H7 (cell line): ENCODE measurements at regions not wholly inside any gene's neighbourhood (a gene's known extent, or its start where the extent isn't known, plus 50 kb on each side); places are given as distances from the start of the nearest gene placed in this dataset.
"Not testable (repeated sequence)": the region's sequence is repeated elsewhere in the genome, so short reads cannot be mapped to it uniquely, and the experiment has no call there.

Source experiments
- DNase-seq: peaks from one replicate; pipeline ENCODE4 v3.0.0; 2012
- H3K27me3 ChIP-seq: 2 replicates; pipeline ENCODE4 v1.6.0; 2011; ENCODE audit warnings: mild to moderate bottlenecking, low read length; ENCODE audit not compliant: control insufficient read depth, insufficient read depth
- H3K36me3 ChIP-seq: replicated peaks from 2 replicates; pipeline ENCODE4 v1.5.1; 2011; ENCODE audit warnings: low read length; ENCODE audit not compliant: control insufficient read depth, insufficient read depth
- H3K4me3 ChIP-seq: 2 replicates; pipeline ENCODE4 v1.5.1; 2011; ENCODE audit warnings: low read depth, mild to moderate bottlenecking, control low read depth, low read length, moderate library complexity; ENCODE audit not compliant: insufficient read depth

DNA sequence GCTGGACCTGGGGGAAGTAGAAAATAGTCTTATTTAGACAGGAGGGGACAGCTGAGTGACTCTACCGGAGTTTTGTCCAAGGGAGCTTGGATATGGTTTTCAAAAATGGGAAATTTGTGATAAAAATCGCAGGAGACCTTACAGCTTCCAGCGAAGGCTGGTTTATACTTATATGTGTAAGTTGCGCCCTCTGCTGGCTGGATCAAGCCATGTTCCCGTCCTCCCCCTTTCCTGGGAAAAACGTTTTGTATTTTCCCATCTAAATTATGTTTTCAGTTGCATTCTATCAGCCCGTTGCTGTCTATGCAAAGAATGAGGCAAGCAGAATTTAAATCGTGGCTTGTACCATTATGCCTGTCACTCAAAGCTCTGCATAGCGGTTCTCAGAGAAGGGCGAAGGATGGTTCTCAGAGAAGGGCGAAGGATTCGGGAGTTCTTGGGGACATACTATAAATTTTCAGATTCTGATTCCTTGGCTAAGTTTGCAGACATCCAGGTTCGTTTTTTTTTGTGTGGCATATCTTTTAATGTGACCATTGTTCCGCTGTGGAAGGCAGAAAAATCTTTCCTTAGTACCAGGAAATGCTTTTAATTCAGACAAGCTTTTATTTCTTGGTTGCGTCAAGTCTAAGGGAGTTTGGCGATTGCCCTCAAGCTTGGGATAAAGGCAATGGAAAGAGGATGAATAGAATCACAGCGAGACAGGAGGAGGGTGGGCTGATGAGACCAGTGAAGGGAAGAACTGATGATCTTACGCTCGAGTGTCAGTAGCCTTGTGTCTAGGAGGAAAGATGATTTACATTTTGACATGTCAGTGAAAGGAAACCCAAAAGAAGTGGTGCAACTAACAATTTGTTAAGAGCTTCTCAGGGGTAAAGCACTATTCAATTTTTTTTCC lies 128.5 kb upstream of the ARX start:
- H3K36me3 ChIP-seq: no peaks in the 10 kb centered on the region; the same call in 1 of the 2 replicates
- no peaks in the 10 kb centered on the region for H3K27me3 ChIP-seq
- peak; percentile 39 for DNase-seq
- H3K4me3 ChIP-seq: no peak overlapping the region

GRCh38 chrX:25143596-25143995 lies 127.8 kb upstream of the ARX start:
- H3K36me3 ChIP-seq: no peaks in the 10 kb centered on the region; the same call in 1 of the 2 replicates
- no peak for DNase-seq
- no peak overlapping the region for H3K4me3 ChIP-seq
- H3K27me3 ChIP-seq: no peaks in the 10 kb centered on the region

GRCh38 chrX:25141684-25142083 lies 125.9 kb upstream of the ARX start:
- no peak overlapping the region for H3K4me3 ChIP-seq
- no peaks in the 10 kb centered on the region for H3K27me3 ChIP-seq
- no peaks in the 10 kb centered on the region; the same call in 1 of the 2 replicates for H3K36me3 ChIP-seq
- DNase-seq: no peak

- Histone ChIP-seq H3K27me3 (no peaks in the 10 kb centered on the region; the same call in 1 of the 2 replicates), H3K4me3 (no peak overlapping the region), H3K36me3 (no peaks in the 10 kb centered on the region)
- no peak for DNase-seq
Measured at GRCh38 chrX:25131055-25131454, 115.3 kb upstream of the ARX start.

DNA sequence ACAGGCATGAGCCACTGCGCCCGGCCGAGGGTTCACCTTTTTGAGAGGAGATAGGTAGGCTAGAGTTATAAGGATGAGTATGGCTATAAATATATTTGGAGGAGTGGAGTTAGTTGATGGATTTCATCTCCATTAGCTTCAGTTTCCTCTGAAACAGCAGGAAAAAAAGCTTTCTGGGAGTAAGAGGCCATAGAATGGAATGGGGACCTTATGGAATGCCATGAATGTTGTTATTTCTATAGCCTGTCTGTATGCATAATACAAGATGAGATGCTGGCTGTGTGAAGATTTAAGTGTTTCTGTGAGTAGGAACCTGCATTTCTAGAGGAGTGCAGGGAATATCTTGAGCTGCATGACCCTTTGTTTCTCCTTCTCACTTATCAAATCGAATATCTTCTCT lies 114.9 kb upstream of the ARX start:
- DNase-seq: peak; percentile 17
- Histone ChIP-seq H3K36me3 (no peaks in the 10 kb centered on the region), H3K4me3 (no peak overlapping the region), H3K27me3 (no peaks in the 10 kb centered on the region; the same call in 1 of the 2 replicates)

DNA sequence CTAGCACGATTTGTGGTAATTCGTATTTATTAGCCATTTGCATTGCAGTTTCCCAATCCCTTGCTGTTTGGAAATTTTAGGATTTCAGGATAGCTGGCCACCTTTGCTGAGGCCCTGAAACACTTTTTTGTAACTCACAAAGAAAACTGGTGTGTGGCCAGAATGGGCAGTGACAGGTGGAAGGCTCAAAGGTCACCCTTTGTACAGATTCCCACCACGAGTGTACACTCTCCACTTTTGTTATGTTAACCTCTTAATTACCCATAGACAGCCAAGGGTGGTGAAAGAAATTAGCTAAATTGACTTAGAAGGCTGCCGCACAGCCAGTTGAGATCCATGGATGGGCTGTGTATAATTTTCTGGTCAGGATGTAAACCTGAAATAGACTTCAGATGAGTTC lies 109.7 kb upstream of the ARX start:
- no peak overlapping the region for H3K4me3 ChIP-seq
- no peaks in the 10 kb centered on the region for H3K36me3 ChIP-seq
- no peak for DNase-seq
- no peaks in the 10 kb centered on the region for H3K27me3 ChIP-seq

GRCh38 chrX:25124391-25124790 lies 108.6 kb upstream of the ARX start:
- no peak for DNase-seq
- Histone ChIP-seq H3K4me3 (no peak overlapping the region), H3K27me3 (no peaks in the 10 kb centered on the region), H3K36me3 (no peaks in the 10 kb centered on the region)

- H3K36me3 ChIP-seq: no peaks in the 10 kb centered on the region; the same call in 1 of the 2 replicates
- no peaks in the 10 kb centered on the region for H3K27me3 ChIP-seq
- DNase-seq: no peak
- H3K4me3 ChIP-seq: no peak overlapping the region
Measured at GRCh38 chrX:25112156-25112555, 96.4 kb upstream of the ARX start.

- H3K36me3 ChIP-seq: no peaks in the 10 kb centered on the region; the same call in 1 of the 2 replicates
- H3K4me3 ChIP-seq: no peak overlapping the region
- no peak for DNase-seq
- H3K27me3 ChIP-seq: no peaks in the 10 kb centered on the region
Measured at GRCh38 chrX:25108481-25108880, 92.7 kb upstream of the ARX start.

GRCh38 chrX:25105221-25105620 lies 89.5 kb upstream of the ARX start:
- no peak overlapping the region for H3K4me3 ChIP-seq
- no peaks in the 10 kb centered on the region for H3K27me3 ChIP-seq
- no peaks in the 10 kb centered on the region for H3K36me3 ChIP-seq
- peak; percentile 12 for DNase-seq

GRCh38 chrX:25096522-25097045 lies 80.8 kb upstream of the ARX start:
- no peak for DNase-seq
- Histone ChIP-seq H3K27me3 (no peaks in the 10 kb centered on the region), H3K4me3 (no peak overlapping the region), H3K36me3 (no peaks in the 10 kb centered on the region)

- not testable (repeated sequence) for H3K4me3 ChIP-seq, DNase-seq
Measured at GRCh38 chrX:25091152-25091551, 75.4 kb upstream of the ARX start.

DNA sequence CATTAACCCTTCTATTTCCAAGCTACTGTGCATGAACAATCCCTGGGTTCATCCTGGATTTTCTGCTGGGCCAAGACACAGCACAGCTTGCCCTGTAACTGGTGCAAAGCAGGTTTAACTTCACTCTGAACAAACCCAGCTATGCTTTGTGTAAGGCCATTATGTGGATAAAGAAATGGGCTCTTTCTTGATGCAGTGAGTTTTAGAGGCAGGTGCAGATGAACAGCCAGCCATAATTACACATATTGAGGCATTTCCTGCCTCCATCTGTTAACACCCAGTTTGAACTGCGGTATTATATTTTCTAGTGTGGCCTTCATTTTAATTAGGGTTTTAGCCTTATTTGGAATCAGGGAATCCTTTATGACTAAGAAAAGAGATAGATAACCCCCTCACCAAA lies 68.7 kb upstream of the ARX start:
- Histone ChIP-seq H3K36me3 (no peaks in the 10 kb centered on the region), H3K27me3 (no peaks in the 10 kb centered on the region), H3K4me3 (no peak overlapping the region)
- no peak for DNase-seq

More at GRCh38 chrX:25091152-25091551, 75.4 kb upstream of the ARX start:
- H3K27me3 ChIP-seq, H3K36me3 ChIP-seq: not testable (repeated sequence)

GRCh38 chrX:25083661-25084060 lies 67.9 kb upstream of the ARX start:
- Histone ChIP-seq H3K36me3 (no peaks in the 10 kb centered on the region), H3K27me3 (no peaks in the 10 kb centered on the region), H3K4me3 (no peak overlapping the region)
- DNase-seq: no peak

DNA sequence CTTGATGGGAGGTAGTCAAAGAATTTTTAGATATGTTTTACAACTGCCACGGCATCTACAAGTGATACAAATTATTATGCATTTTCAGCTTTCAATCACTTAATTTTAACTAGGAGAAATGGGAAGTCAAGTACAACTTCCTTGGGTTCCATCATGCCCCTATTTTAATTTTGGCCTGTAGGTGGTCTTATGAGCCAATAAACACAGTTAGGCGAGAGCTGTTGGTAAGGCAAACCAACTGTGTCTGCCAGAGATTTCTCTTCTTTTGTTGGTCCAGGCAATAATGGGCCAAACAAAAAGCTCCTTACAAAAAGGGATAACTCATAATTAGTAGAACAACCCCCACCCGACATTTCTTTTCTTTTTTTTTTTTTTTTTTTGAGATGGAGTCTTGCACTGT lies 63.3 kb upstream of the ARX start:
- Histone ChIP-seq H3K4me3 (no peak overlapping the region), H3K27me3 (no peaks in the 10 kb centered on the region), H3K36me3 (no peaks in the 10 kb centered on the region)
- peak; percentile 13 for DNase-seq
